ENCODE measurements at regions not wholly inside any gene's neighbourhood (a gene's known extent, or its start where the extent isn't known, plus 50 kb on each side); places are given as distances from the start of the nearest gene placed in this dataset.

DNA sequence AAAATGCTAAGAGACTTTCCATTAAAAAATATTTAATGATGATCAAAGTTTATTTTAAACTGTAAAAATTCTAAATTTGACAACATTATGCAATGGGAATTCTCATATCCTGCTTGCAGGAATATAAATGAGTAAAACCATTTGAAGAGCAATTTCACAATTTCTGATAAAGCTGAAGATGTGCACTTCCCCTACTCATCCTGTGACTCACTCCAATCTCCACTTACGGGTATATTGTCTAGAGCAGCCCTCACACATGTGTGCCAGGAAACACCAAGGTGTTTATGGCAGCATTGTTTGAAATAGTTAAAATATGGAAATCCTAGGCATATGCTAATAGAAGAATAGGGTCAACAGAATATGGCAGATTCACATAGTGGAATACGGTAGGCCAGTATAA is 158.4 kb downstream of the PDHA2 start:
- no peak for DNase-seq

DNA sequence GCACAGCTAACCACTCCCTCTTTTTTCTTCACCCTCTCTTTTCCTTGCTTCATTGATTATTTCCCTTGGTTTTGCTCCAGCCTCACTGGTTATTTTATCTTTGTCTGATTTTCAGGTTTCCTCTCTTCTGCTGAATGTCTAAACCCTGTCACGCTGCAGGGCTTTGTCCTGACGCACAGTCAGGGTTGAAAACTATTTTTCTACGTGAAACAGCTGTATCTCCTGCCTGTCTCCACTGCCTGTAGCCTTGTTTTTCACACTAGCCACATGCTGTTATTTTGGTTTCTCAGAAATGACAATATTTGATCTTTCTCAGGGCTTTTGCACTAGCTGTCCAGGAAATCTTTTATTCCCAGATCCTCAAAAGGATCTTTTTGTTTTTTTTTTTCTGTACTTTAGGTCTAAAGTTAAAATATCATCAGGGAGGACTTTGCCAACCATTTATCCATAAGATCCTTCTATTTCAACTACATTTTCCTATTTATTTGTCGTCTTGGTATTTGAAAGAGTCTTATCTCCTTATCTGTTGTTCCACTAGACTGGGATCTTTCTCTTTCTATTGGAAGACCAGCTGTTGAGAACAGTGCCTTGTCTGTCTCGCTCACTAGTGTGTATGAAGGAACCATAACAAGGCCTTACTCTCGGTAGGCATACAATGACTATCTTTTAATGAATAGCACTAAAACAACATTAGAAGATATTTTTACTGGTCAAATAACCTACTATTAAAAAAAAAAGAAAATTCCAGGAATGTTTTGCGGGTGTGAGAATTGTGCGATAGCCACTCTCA is 164.3 kb downstream of the PDHA2 start:
- DNase-seq, result no peak

DNA sequence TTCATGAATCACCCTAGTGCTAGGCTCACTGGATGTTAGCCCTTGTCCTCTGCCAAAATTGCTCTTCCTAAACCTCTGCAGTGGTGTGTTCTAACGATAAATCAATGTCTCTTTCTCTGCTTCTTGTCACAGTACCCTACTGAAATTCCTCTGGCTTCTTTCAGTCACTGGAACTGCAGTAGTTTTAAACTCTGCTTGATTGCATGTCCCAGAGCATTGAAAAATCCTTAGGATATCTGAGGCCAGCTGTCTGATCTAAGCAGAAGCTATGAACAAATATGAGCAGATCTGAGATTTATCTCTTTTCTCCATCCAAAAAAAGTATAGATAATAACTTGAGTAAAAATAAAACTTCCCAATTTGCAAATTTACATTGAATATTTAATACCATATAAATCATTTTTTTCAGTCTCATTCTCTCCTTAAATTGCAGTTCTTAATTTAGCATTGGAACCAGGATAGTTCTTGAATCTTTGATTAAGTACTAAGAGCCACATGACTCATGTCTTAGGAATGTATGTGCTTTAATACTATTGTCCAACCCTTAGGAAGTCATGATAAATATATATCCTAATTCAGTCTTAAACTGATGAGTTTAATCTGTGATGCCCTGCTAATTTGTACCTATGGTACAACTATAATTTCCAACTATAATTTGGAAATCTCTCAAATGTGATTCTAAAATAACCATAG is 169.7 kb downstream of the PDHA2 start:
- DNase-seq, result no peak

DNA sequence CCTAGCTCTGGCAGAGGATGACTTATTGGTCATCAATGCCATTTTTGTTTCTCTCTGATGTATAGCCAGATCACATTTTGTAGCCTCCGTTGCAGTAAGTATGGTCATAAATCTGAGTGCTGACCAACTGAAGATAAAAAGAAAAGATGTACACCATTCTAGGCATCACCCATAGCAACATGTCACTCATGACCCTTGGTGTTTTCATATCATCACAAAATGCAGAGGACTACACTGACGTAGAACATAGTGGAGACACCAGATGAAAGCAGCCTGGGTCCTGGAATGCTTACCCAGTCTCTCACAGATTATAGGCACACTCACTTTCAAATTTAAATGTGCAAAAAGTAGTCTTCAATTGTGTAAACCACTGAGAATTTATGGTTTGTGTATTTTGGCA is 172.8 kb downstream of the PDHA2 start:
- no peak for DNase-seq

DNA sequence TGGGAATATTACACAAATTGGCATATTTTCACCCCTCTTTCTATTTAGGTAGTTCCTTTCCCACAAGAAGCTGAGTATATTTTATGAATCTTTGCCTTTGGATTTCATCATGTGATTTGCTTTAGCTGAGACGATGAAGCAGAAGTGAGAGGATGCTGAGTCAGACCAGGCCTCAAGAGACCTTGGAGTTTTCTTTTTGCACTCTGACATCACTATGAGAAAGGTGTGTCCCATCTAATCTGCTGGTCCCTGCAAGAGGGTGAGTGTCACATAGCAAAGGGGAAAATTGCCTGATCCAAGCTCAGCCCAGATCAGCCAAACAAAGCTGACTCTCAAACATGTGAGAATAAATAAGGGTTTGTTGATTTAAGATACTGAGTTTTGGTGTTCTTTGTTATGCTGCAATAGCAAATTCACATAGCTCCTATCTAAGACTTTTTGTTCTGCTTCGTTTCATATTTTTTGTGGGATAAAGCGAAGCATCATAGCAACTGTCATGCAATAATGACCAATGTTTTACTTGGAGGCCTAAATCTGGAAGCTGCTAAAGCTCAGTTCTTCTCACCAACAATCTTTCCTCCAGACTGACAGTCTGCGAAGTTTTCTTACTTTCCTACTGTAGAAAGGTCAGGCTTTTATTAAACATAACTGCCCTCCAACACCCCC is 176.9 kb downstream of the PDHA2 start:
- DNase-seq, result no peak

DNA sequence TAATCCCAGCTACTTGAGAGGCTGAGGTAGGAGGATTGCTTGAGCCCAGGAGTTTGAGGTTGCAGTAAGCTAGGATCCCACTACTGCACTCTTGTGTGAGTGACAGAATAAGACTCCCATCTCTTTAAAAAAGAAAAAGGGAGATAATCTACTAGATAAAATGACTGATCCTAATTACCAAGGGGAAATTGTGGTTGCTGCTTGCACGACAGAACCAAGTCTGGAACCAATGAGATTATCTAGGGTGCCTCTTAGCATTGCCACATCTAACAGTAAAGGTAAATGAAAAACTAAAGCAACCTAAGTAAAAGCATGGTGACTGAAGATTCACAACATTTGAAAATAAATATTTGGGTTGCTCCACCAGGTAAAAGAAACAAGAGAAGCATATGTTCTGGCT is 185.1 kb downstream of the PDHA2 start:
- DNase-seq, result no peak

DNA sequence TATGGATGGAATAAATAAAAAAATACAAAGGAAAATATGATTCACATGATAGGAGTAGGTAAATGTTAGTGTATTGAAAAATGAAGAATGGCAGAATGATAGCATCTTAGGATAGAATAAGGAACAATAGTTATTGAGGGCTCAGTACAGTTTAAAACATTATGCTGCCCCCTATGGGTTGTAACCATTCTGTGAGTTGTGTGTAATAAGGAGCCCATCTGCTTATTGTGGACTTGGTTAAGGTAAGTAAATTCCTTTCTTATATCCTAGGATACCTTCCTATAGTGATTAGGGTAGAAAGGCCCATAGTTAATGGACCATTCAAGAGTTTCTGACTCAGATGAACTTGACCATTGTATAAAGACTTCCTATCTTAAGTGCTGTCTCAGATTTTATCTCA is 195.8 kb downstream of the PDHA2 start:
- DNase-seq, result peak; percentile 21 to 26 (median 23)

DNA sequence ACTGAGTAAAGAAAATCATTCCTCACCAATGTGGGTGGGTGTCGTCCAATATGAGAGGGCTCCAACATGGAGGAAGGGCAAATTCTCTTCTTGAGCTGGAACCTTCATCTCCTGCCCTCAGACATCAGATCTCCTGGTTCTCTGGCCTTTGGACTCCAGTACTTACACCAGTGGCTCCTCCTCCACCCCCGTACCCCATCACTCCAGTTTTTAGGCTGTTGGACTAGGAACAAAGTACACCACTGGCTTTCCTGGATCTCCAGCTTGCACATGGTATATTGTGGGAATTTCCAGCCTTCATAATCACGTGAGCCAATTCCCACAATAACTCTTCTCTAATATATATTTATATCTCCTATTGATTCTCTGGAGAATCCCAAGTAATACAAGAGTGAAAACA is 196.9 kb downstream of the PDHA2 start:
- no peak for DNase-seq

DNA sequence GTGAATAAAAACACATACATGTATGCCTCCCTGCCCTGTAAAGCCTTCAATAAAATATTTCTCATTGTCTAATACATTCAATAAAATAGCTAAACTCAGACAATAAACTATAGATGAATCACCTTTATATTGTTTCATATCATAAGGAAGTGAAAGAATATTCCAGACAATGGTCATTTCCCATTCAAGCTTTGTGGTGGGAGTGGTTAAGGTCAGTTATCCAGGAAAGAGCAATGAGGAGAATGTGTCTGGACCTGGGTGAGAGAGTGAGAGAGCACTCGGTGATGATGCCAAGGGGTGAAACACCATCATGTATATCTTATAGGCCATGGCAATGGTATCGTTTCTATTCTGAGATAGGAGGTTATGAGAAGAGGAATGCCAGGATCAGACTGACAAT is 197.8 kb downstream of the PDHA2 start:
- no peak for DNase-seq

DNA sequence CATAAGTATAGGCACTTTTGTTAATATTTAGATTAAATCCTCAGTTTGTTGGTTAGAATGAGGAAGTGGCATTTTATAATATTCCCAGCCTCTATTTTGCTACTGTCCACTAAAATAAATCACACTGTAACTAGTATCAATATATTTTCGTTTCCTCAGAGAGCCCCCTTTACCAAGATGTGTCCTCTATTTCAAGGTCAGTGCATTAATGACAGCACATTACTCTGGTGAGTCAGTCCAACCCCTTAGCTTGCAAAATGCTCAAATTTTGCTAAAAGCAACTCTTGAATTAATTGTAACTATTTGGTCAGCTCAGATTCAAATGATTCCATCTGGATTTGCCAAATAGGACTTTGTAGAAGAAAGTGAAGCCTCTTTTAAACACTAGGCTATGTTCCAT is 199.3 kb downstream of the PDHA2 start:
- no peak for DNase-seq

DNA sequence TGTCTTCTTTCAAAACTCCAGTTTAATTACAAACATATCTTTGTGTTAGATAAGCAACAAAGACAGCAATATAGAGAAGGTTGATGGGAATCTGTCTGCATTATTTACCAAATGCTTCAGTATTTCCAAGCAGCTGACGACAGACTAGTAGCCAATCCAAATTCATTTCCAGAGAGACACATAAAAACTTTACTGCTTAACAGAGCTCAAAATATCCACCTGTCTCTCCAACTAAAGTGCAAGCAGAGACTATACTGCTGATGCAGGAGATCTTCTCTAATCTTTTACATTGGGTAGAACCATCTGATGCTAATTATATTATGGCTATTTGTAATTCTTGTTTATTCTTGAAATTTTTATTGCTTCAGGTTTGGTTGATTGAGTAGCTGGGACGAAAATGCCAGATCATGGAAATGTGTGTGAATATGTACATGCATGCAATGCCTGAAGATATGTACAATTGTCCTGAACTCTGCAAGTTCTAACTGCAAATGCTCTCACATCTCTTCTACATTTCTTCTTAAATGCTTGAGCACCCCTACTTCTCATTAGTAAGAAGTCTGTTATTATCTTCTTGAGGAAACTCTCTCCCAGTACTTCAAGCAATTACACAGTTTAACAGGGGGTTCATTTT is 200.0 kb downstream of the PDHA2 start:
- no peak for DNase-seq

DNA sequence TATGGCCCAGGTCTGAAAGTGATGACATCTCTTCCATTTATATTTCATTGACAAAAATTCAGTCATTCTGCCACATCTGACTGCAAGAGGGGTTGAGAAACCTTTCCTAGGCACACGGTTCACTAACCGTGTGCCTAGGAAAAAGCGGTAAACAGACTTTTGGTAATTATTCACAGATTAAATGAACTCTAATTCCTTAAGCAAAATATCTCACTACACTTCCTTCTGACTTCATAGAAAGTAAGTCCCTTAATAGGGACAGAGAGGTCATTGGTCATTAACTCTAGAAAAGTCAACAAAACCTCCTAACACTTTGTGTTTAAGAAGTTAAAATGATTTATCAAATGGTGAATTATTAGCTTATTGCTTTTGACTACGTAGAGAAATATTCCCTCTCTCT is 205.1 kb downstream of the PDHA2 start:
- no peak for DNase-seq

DNA sequence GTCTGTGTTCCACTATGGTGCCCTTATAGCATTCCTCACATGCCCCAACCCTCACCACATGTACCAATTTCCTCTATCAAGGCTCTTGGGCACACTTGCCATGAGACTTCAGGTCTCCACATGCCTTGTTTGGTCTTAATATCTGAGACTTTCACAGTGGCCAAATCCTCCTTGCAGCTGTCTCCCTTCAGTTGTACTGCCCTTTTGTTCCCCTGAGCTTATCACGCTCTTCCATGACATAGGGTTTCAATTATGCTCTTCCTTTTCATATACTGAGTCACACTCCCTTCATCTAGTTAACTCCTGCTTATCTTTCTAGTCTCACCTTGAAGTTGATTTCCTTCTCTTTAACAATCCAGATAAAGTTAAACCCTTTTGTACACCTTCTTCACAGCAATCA is 212.9 kb downstream of the PDHA2 start:
- no peak for DNase-seq

DNA sequence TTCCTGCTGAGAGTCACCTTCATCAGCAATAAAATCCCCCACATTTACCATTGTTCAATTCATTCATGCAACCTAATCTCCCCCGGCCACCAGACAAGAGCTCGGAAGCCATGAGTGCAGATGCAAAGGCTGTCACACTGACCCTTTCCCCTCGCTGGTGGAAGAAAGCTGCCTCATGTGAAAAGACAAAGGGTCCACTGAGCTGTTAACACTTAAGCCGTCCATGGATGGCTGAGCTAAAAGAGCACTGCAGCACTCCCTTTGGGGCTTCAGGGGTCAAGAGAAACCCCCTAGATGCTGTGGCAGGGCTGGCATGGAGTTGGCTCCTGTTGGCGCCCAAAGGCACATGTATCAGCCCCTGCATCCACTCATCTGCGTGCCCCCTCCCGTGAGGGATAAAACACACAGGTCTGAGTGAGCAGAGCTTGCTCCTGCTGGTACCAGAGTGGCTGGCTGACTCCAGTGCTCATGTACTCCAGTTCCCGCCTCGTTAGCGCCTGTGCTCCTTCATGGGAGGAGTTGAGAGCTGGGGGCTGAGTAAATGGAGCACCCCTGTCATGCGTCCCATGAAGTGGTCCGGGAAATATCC is 216.5 kb downstream of the PDHA2 start:
- DNase-seq, result no peak

DNA sequence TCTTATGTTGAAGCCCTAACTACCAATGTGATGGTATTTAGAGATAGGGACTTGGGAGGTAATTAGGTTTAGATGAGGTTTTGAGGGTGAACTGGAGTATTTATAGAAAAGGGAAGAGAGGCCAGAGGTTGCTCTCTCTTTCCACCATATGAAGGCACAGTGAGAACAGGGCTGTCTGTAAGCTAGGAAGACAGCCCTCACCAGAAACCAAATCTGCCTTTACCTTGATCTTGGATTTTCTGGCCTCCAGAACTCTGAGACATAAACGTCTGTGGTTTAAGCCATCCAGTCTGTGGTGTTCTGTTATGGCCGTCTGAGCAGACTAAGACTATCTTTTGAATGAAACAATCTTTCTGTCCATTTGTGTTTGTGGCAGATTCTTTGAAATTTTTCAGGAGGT is 223.7 kb downstream of the PDHA2 start:
- no peak for DNase-seq

DNA sequence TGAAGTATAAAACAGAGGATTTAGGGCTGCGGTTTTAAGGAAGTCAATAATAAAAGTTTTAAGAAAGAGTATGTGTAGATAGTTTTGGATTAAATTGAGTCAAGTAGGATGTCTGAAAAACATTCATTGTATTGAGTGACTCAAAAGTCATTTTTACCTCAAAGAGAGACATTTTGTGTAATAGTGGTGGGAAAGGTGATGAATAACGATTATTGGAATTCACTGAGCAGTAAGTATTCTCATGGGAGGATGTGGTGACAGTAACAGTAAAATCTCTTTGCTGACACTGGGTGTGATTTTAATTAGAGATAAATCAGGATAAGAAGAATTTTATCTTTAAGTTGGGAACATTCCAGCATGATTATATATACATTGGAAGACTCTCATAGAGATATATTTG is 233.6 kb downstream of the PDHA2 start:
- no peak for DNase-seq

DNA sequence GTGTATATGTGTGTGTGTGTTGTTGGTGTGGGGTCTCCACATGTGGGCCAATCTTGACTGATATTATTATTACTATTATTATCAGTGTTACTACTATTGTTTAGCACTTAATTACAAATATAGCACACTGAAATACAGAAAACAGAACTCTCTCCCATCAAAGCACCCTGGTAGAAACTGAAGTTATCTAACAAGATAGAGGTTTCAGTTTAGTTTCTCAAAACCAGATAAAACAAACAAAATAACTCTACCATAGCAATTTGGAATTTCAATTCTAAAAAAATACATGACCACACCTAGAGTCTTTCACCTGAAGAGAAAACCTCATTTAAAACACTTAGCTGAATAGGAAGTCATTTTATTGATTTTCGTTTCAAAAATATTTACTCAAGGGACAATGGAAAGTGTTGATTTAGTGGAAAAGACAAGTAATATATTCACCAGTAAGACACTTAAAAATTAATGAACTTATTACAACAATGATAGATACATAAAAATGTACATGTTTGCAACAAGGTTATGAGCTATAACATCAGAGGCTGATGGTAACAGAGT is 252.3 kb downstream of the PDHA2 start:
- no peak for DNase-seq

DNA sequence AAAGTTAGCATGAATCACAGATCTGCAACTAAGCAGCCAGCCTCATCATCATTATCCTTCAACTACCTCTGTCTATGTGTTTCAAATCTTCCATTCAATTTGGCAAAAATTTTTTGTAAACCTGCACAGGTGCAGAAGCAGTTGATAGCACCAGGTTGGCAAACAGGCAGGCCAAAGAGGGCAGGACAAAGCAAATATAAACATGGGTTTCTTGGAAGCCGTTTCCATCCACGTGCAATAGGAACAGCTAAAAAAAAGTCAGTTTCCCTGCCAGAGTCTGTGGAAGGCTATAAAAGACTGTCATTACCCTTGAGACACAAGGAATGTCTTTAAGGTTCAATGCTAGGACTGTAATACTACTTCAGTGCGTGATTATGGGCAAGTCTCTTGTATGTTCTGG is 253.2 kb downstream of the PDHA2 start:
- no peak for DNase-seq

DNA sequence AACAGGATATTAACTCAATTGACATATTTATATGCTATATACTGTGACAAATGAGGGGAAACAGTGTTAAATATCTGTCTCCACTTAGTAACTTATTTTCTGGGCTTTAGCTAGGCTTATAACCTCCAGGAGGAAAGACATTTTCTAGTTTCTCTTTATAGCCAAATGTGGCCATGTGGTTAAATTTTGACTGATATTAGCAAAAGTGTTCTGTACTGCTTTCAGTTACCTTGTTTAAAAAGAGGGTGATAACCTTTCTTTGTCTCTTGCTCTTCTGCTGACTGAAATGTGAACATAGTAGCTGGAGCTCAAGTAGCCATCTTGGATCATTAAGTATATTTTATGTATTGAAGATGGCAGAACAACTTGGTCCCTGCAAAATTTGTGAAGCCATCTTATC is 253.7 kb downstream of the PDHA2 start:
- no peak for DNase-seq

DNA sequence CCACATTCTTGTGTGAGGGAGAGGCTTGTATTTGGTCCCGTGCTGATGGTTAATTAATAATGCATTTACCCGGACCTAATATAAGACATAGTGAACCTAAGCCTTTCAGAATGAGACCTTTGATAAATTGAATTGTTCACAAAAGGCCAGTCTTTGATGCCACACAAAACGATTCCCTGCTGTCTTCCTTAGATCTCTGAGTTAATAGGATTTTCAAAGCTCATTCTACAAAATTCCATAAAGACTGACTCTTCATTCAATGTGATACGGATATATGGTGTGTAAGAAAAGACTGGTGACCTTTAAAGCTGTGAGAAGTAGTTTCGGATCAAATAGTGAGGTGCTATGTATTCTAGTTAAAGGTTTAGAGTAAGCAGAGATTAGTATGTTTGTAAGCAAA is 254.3 kb downstream of the PDHA2 start:
- no peak for DNase-seq

DNA sequence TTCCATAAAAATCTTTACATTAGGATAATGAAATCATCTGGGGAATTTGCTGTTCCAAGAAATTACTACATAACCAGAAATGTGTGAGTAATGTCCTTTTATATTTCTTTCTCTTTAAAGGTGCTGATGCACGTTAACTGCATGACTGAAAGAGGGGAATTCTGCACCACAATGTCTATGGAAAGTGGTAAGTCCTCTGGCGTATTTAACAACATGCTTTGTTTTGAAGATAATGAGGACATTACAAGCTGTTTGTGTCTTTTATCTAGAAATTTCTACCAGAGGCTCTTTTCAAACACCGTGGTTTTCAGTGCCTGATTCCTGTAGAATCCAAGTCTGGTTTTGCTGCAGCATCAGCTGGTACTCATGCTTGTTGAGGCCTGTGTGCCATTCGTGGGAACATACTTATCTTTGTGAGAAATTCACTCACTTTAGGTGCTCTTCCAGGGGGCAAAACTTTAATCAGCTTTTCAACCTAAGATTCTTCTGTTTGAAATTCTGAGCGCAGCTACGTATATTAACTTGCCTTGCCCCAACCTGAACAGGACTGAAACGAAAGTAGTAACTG is 257.2 kb downstream of the PDHA2 start:
- DNase-seq, result no peak

DNA sequence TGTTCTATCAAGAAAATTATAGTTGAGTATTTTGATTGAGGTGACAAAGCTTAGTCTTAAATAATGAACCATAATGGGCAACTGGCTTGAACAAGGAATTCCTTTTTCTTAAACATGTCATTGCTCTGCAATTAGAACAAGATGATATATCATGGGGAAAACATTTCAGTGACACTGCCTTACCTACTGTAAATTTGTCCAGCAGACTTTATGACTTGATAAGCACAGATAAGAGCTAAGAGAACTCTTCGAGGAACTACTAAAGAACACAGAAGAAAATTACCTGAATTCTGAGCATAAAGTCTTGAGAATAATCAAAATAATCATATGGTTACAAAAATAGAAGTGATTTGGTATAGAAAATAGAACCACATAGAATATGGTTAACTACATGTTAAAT is 257.8 kb downstream of the PDHA2 start:
- no peak for DNase-seq

DNA sequence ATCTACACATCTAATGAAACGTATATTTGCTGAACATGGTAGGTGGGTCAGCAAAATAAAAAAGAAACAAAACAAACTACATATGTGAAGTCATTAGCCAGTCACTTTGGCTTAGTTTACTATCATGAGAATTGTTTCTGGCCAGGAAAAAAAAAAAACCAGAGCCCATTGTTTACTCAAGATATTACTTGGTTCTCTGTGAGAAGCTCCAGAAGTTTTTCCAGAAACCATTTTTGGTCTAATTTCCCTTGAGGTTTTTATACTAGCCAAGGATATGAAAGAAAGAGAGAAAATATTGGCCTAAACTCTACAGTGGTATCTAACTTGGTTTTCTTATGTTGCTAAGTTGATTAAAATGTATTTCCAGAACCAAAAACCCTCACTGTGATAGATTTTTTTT is 259.1 kb downstream of the PDHA2 start:
- no peak for DNase-seq
